CD14-positive monocyte (primary cell): ENCODE measurements at regions not wholly inside any gene's neighbourhood (a gene's known extent, or its start where the extent isn't known, plus 50 kb on each side); places are given as distances from the start of the nearest gene placed in this dataset.

ENCODE experiments used
- DNase-seq, 3 donors: peaks; one replicate each; pipeline ENCODE4 v3.0.0-alpha.2; 2011 to 2022
- H2AFZ ChIP-seq: 2 replicates; pipeline ENCODE4 v1.6.0; 2012; ENCODE audit warnings: mild to moderate bottlenecking, low read depth, low read length, inconsistent platforms; ENCODE audit not compliant: insufficient read depth, poor library complexity, severe bottlenecking
- H3K27ac ChIP-seq, 2 donors: 1 replicate in 1 of 2; 2 replicates in 1 of 2; pipeline ENCODE4 v1.5.1; 2012 to 2013; ENCODE audit warnings: low read length in 2 of 2, control low read depth in 1 of 2, inconsistent platforms in 1 of 2, low read depth in 1 of 2, mild to moderate bottlenecking in 1 of 2
- H3K27me3 ChIP-seq, 2 donors: one replicate each; pipeline versions ENCODE4 v1.6.0 to v1.6.1; 2011 to 2013; ENCODE audit warnings: low read length in 2 of 2; ENCODE audit not compliant: control insufficient read depth in 2 of 2, insufficient read depth in 2 of 2
- H3K36me3 ChIP-seq, 2 donors: replicated peaks in 1 of 2; 1 replicate in 1 of 2; 2 replicates in 1 of 2; pipeline versions ENCODE4 v1.5.1 to v1.6.1; 2012 to 2013; ENCODE audit warnings: low read length in 2 of 2, control low read depth in 1 of 2, inconsistent platforms in 1 of 2, mild to moderate bottlenecking in 1 of 2; ENCODE audit not compliant: insufficient read depth in 2 of 2, control insufficient read depth in 1 of 2
- H3K4me1 ChIP-seq, 2 donors: 1 replicate in 1 of 2; 2 replicates in 1 of 2; pipeline versions ENCODE4 v1.5.1 to v1.6.1; 2012 to 2013; ENCODE audit warnings: low read length in 2 of 2, control low read depth in 1 of 2, inconsistent platforms in 1 of 2, mild to moderate bottlenecking in 1 of 2, moderate library complexity in 1 of 2; ENCODE audit not compliant: insufficient read depth in 2 of 2, control insufficient read depth in 1 of 2
- H3K4me2 ChIP-seq: replicated peaks from 2 replicates; pipeline ENCODE3; 2012; ENCODE audit warnings: low read length, moderate library complexity, mild to moderate bottlenecking; ENCODE audit not compliant: poor library complexity, severe bottlenecking; ENCODE audit errors: extremely low read depth
- H3K4me3 ChIP-seq, 3 experiments: fragments of 200-600 bp in 1 of 3; sonication (generic) in 1 of 3; replicated peaks in 1 of 3; 1 replicate in 2 of 3; 2 replicates in 1 of 3; pipeline ENCODE4 v1.5.1; 2011 to 2013; ENCODE audit warnings: low read length in 3 of 3, mild to moderate bottlenecking in 3 of 3, control low read depth in 2 of 3, low read depth in 2 of 3, inconsistent platforms in 1 of 3, moderate library complexity in 1 of 3
- H3K79me2 ChIP-seq: 2 replicates; pipeline ENCODE4 v1.6.0; 2012; ENCODE audit warnings: mild to moderate bottlenecking, control low read depth, inconsistent platforms, low read length, moderate library complexity; ENCODE audit not compliant: insufficient read depth
- H3K9ac ChIP-seq: 2 replicates; pipeline ENCODE4 v1.6.0; 2017; ENCODE audit warnings: low read length, mild to moderate bottlenecking; ENCODE audit not compliant: insufficient read depth, poor library complexity, severe bottlenecking
- H3K9me3 ChIP-seq, 2 donors: replicated peaks in 1 of 2; 1 replicate in 1 of 2; 2 replicates in 1 of 2; pipeline versions ENCODE4 v1.5.1 to v1.6.1; 2012 to 2013; ENCODE audit warnings: low read length in 2 of 2, control low read depth in 1 of 2; ENCODE audit not compliant: control insufficient read depth in 1 of 2, insufficient read depth in 1 of 2
- H4K20me1 ChIP-seq: 2 replicates; pipeline ENCODE4 v1.6.0; 2012; ENCODE audit warnings: mild to moderate bottlenecking, low read length, control low read depth, moderate library complexity; ENCODE audit not compliant: insufficient read depth
- H3K27ac Mint-ChIP-seq, 7 donors: one replicate each; pipeline ENCODE4 v1.8.0; 2020; ENCODE audit warnings: mild to moderate bottlenecking in 7 of 7, mixed read lengths in 7 of 7, moderate library complexity in 6 of 7, inconsistent platforms in 2 of 7
- H3K27me3 Mint-ChIP-seq, 3 donors: one replicate each; pipeline ENCODE4 v1.8.0; 2021 to 2022; ENCODE audit warnings: low read depth in 3 of 3, mild to moderate bottlenecking in 3 of 3, mixed read lengths in 3 of 3, moderate library complexity in 3 of 3, inconsistent platforms in 1 of 3
- H3K36me3 Mint-ChIP-seq, 2 donors: one replicate each; pipeline ENCODE4 v1.8.0; 2020; ENCODE audit warnings: mixed read lengths in 2 of 2, inconsistent platforms in 1 of 2, mild to moderate bottlenecking in 1 of 2
- H3K4me1 Mint-ChIP-seq: one replicate; pipeline ENCODE4 v1.8.0; 2020; ENCODE audit warnings: mild to moderate bottlenecking, mixed read lengths
- H3K4me3 Mint-ChIP-seq, 2 donors: one replicate each; pipeline ENCODE4 v1.8.0; 2020; ENCODE audit warnings: mild to moderate bottlenecking in 2 of 2, mixed read lengths in 2 of 2, moderate library complexity in 1 of 2
- H3K9me3 Mint-ChIP-seq, 7 donors: one replicate each; pipeline ENCODE4 v1.8.0; 2020 to 2022; ENCODE audit warnings: mixed read lengths in 7 of 7, mild to moderate bottlenecking in 6 of 7, moderate library complexity in 6 of 7, inconsistent platforms in 2 of 7
- WGBS: methylation state at CpG from one replicate; pipeline ENCODE4 v1.1.5; 2013; ENCODE audit warnings: missing lambda C conversion rate; ENCODE audit not compliant: insufficient coverage; 5-methylcytosine and 5-hydroxymethylcytosine counted together
- intact Hi-C, 2 donors: fragments of 100-400 bp; cut with micrococcal nuclease; formaldehyde crosslinking; loops; one replicate each; pipeline versions ENCODE4 v1.15.0 to v1.15.1; 2023
- TF ChIP-seq, protein P1 (sequence below): fragments of 200-600 bp; IDR thresholded peaks from one replicate; pipeline ENCODE4 v1.8.0; 2022; ENCODE audit warnings: antibody characterized with exemption, mild to moderate bottlenecking

GRCh38 chr16:54689072-54689865, 241.4 kb upstream of the IRX5 start:
- no CpG with 5 or more reads among the region's 7 CpGs for WGBS
- H3K4me2 ChIP-seq, result no peak overlapping the region

GRCh38 chr16:54688339-54688738, 242.3 kb upstream of the IRX5 start:
- H4K20me1 ChIP-seq, result no peaks in the 10 kb centered on the region
- H3K27me3 Mint-ChIP-seq, result peaks cover 0 to 5% (median 3%) of the 10 kb centered on the region in 3 donors
- no peak overlapping the region for H3K4me3 Mint-ChIP-seq
- no peak overlapping the region for H3K4me2 ChIP-seq
- TF ChIP-seq, protein P1, sequence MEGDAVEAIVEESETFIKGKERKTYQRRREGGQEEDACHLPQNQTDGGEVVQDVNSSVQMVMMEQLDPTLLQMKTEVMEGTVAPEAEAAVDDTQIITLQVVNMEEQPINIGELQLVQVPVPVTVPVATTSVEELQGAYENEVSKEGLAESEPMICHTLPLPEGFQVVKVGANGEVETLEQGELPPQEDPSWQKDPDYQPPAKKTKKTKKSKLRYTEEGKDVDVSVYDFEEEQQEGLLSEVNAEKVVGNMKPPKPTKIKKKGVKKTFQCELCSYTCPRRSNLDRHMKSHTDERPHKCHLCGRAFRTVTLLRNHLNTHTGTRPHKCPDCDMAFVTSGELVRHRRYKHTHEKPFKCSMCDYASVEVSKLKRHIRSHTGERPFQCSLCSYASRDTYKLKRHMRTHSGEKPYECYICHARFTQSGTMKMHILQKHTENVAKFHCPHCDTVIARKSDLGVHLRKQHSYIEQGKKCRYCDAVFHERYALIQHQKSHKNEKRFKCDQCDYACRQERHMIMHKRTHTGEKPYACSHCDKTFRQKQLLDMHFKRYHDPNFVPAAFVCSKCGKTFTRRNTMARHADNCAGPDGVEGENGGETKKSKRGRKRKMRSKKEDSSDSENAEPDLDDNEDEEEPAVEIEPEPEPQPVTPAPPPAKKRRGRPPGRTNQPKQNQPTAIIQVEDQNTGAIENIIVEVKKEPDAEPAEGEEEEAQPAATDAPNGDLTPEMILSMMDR, result no peak
- H3K27ac ChIP-seq, result no peak overlapping the region
- no peak overlapping the region for H2AFZ ChIP-seq
- H3K4me1 ChIP-seq, result no peaks in the 10 kb centered on the region
- no peak for DNase-seq
- no peaks in the 10 kb centered on the region for H3K36me3 ChIP-seq
- H3K27me3 ChIP-seq, result no peaks in the 10 kb centered on the region
- no peaks in the 10 kb centered on the region for H3K4me1 Mint-ChIP-seq
- no peak overlapping the region for H3K9ac ChIP-seq
- H3K27ac Mint-ChIP-seq, result no peak overlapping the region
- no peak overlapping the region for H3K4me3 ChIP-seq
- no peaks in the 10 kb centered on the region for H3K9me3 ChIP-seq
- H3K36me3 Mint-ChIP-seq, result no peaks in the 10 kb centered on the region
- peaks cover 0 to 6% (median 3%) of the 10 kb centered on the region in 7 donors for H3K9me3 Mint-ChIP-seq
- intact Hi-C loops, result no loop called here
- H3K79me2 ChIP-seq, result no peaks in the 10 kb centered on the region
- no CpG with 5 or more reads among the region's 1 CpG for WGBS

More at GRCh38 chr16:54689072-54689865, 241.4 kb upstream of the IRX5 start:
- Mint-ChIP-seq H3K9me3 (peaks cover 0 to 6% (median 3%) of the 10 kb centered on the region in 7 donors), H3K27ac (no peak overlapping the region), H3K4me3 (no peak overlapping the region), H3K4me1 (no peaks in the 10 kb centered on the region), H3K36me3 (no peaks in the 10 kb centered on the region), H3K27me3 (peaks cover 0 to 7% (median 3%) of the 10 kb centered on the region in 3 donors)
- Histone ChIP-seq H2AFZ (no peak overlapping the region), H4K20me1 (no peaks in the 10 kb centered on the region), H3K27ac (no peak overlapping the region), H3K4me1 (no peaks in the 10 kb centered on the region), H3K9me3 (no peaks in the 10 kb centered on the region), H3K9ac (no peak overlapping the region), H3K27me3 (no peaks in the 10 kb centered on the region), H3K36me3 (no peaks in the 10 kb centered on the region), H3K79me2 (no peaks in the 10 kb centered on the region), H3K4me3 (no peak overlapping the region)
- TF ChIP-seq, protein P1, result no peak
- DNase-seq, result no peak
- intact Hi-C loops, result no loop called here
